Natural killer cell (primary cell): ENCODE measurements at regions not wholly inside any gene's neighbourhood (a gene's known extent, or its start where the extent isn't known, plus 50 kb on each side); places are given as distances from the start of the nearest gene placed in this dataset.

Experiments used
- ATAC-seq, 3 donors: fragments of 150-1000 bp in 2 of 3; fragments of 200-7000 bp in 1 of 3; cut with Tn5 transposase; 1 replicate in 1 of 3; 2 replicates in 2 of 3; pipeline ENCODE4 v1.10.0; 2021; ENCODE audit warnings: mild to moderate bottlenecking in 2 of 3, moderate library complexity in 2 of 3
- DNase-seq, 2 donors: peaks; one replicate each; pipeline versions ENCODE4 v3.0.0 to v3.0.0-alpha.2; 2013 to 2021; ENCODE audit warnings: mixed read lengths in 1 of 2
- H3K27ac ChIP-seq: one replicate; pipeline ENCODE4 v1.5.1; 2013; ENCODE audit warnings: mild to moderate bottlenecking, low read length
- H3K27me3 ChIP-seq: one replicate; pipeline ENCODE4 v1.6.1; 2013; ENCODE audit warnings: low read length; ENCODE audit not compliant: control insufficient read depth, insufficient read depth
- H3K36me3 ChIP-seq: one replicate; pipeline ENCODE4 v1.6.1; 2013; ENCODE audit warnings: low read length; ENCODE audit not compliant: control insufficient read depth, insufficient read depth
- H3K4me1 ChIP-seq: one replicate; pipeline ENCODE4 v1.6.1; 2013; ENCODE audit warnings: low read length; ENCODE audit not compliant: control insufficient read depth, insufficient read depth
- H3K4me3 ChIP-seq: one replicate; pipeline ENCODE4 v1.5.1; 2013; ENCODE audit warnings: low read length
- H3K9me3 ChIP-seq: one replicate; pipeline ENCODE4 v1.6.1; 2013; ENCODE audit warnings: low read length; ENCODE audit not compliant: control insufficient read depth, insufficient read depth
- H3K27ac Mint-ChIP-seq, 2 donors: one replicate each; pipeline ENCODE4 v1.8.0; 2022; ENCODE audit warnings: mild to moderate bottlenecking in 2 of 2, mixed read lengths in 2 of 2, moderate library complexity in 1 of 2
- H3K27me3 Mint-ChIP-seq, 2 donors: one replicate each; pipeline ENCODE4 v1.8.0; 2022; ENCODE audit warnings: low read depth in 2 of 2, mixed read lengths in 2 of 2
- H3K36me3 Mint-ChIP-seq: one replicate; pipeline ENCODE4 v1.8.0; 2022; ENCODE audit warnings: mixed read lengths
- H3K4me1 Mint-ChIP-seq, 2 donors: one replicate each; pipeline ENCODE4 v1.8.0; 2022; ENCODE audit warnings: mixed read lengths in 2 of 2
- H3K4me3 Mint-ChIP-seq: one replicate; pipeline ENCODE4 v1.8.0; 2022; ENCODE audit warnings: mild to moderate bottlenecking, moderate library complexity, mixed read lengths
- H3K9me3 Mint-ChIP-seq, 2 donors: one replicate each; pipeline ENCODE4 v1.8.0; 2022; ENCODE audit warnings: mixed read lengths in 2 of 2
- WGBS: methylation state at CpG from one replicate; pipeline ENCODE4 v1.1.7; 2013; ENCODE audit warnings: missing lambda C conversion rate; ENCODE audit not compliant: insufficient coverage; 5-methylcytosine and 5-hydroxymethylcytosine counted together
- intact Hi-C: fragments of 100-400 bp; cut with micrococcal nuclease; formaldehyde crosslinking; loops from one replicate; pipeline ENCODE4 v1.14.2; 2022
- TF ChIP-seq, protein P1 (sequence below): fragments of 200-600 bp; IDR thresholded peaks from one replicate; pipeline ENCODE4 v1.8.0; 2022; ENCODE audit warnings: antibody characterized with exemption

DNA sequence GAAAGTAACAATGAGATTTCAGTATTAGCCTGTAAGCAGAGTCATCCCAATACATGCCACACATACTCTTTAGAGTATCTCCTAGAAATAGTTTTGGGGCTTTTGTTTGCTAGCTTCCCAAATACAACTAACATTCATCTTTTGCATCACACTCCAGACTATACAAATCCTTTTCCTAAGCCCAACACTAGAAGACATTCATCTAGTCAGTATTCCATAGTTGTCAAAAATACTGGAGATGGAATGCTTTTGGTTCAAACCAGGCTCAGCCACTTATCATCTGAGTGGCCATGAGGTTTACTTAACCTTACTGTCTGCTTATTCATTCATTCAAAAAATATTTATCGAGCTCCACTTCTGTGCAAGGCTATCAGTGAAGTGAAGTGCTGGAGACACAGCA is 205.1 kb upstream of the SGCD start:
- Mint-ChIP-seq H3K4me3 (no peak overlapping the region), H3K27me3 (peaks cover 0 to 3% of the 10 kb centered on the region in 2 donors), H3K36me3 (no peaks in the 10 kb centered on the region), H3K27ac (no peak overlapping the region), H3K9me3 (no peaks in the 10 kb centered on the region), H3K4me1 (peaks cover 0 to 4% of the 10 kb centered on the region in 2 donors)
- 80% methylated on average over 1 of the region's 1 CpG for WGBS
- DNase-seq (no peak), ATAC-seq (no peak)
- Histone ChIP-seq H3K36me3 (no peaks in the 10 kb centered on the region), H3K9me3 (no peaks in the 10 kb centered on the region), H3K4me1 (no peaks in the 10 kb centered on the region), H3K27ac (no peak overlapping the region), H3K4me3 (no peak overlapping the region), H3K27me3 (no peaks in the 10 kb centered on the region)
- intact Hi-C loops, result no loop called here
- TF ChIP-seq, protein P1, sequence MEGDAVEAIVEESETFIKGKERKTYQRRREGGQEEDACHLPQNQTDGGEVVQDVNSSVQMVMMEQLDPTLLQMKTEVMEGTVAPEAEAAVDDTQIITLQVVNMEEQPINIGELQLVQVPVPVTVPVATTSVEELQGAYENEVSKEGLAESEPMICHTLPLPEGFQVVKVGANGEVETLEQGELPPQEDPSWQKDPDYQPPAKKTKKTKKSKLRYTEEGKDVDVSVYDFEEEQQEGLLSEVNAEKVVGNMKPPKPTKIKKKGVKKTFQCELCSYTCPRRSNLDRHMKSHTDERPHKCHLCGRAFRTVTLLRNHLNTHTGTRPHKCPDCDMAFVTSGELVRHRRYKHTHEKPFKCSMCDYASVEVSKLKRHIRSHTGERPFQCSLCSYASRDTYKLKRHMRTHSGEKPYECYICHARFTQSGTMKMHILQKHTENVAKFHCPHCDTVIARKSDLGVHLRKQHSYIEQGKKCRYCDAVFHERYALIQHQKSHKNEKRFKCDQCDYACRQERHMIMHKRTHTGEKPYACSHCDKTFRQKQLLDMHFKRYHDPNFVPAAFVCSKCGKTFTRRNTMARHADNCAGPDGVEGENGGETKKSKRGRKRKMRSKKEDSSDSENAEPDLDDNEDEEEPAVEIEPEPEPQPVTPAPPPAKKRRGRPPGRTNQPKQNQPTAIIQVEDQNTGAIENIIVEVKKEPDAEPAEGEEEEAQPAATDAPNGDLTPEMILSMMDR, result no peak

DNA sequence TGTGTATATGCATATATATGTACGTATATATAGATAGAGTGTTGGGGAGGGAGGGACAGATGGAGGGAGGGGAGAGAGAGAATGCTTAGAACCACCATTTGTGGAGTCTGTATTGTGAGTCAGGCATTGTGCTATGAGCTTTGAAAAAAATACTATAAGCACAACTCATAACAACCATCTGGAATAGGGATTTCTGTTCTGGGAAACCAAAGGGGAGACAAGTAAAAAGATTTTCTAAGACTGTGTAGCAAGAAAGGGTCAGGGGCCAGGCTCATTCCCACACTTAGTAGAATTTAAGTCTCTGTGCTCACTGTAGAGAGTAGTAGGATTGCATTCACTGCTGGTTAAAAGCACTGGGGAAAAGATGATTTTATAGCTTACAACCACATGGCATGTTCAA is 202.3 kb upstream of the SGCD start:
- Histone ChIP-seq H3K27me3 (no peaks in the 10 kb centered on the region), H3K27ac (no peak overlapping the region), H3K4me1 (no peaks in the 10 kb centered on the region), H3K4me3 (no peak overlapping the region), H3K36me3 (no peaks in the 10 kb centered on the region), H3K9me3 (no peaks in the 10 kb centered on the region)
- no peak overlapping the region for H3K4me3 Mint-ChIP-seq
- H3K27ac Mint-ChIP-seq, result no peak overlapping the region
- H3K27me3 Mint-ChIP-seq, result no peaks in the 10 kb centered on the region
- no peak for DNase-seq
- no peak for ATAC-seq
- no peaks in the 10 kb centered on the region for H3K36me3 Mint-ChIP-seq
- TF ChIP-seq, protein P1, result no peak
- intact Hi-C loops, result no loop called here
- H3K9me3 Mint-ChIP-seq, result no peaks in the 10 kb centered on the region
- WGBS, result 90% methylated on average over 1 of the region's 1 CpG
- H3K4me1 Mint-ChIP-seq, result peaks cover 0 to under 1% of the 10 kb centered on the region in 2 donors

DNA sequence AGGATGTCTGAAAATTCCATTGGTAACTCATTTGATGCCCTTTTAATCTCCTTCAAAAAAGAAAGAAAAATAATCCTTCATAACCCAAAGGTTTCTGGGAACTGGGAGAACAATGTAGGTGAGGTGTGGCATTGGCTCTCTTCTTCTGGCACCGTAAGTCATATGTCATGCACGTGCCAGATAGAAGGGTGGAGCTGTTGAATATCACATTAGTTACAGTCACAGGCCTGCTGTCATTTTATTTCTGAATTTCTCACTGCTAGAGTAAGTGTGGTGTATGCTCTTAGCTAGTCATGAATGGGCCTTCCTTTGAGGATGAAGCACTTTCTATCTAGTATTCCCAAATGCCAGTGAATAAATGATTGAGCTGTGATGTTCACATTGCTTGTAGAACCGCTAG is 201.8 kb upstream of the SGCD start:
- no peaks in the 10 kb centered on the region for H3K9me3 ChIP-seq
- intact Hi-C loops, result no loop called here
- no peaks in the 10 kb centered on the region for H3K27me3 Mint-ChIP-seq
- no peak overlapping the region for H3K27ac ChIP-seq
- no peak overlapping the region for H3K4me3 ChIP-seq
- no peak overlapping the region for H3K27ac Mint-ChIP-seq
- TF ChIP-seq, protein P1, result no peak
- ATAC-seq (no peak), DNase-seq (no peak)
- H3K4me3 Mint-ChIP-seq, result no peak overlapping the region
- H3K4me1 ChIP-seq, result no peaks in the 10 kb centered on the region
- no peaks in the 10 kb centered on the region for H3K9me3 Mint-ChIP-seq
- no peaks in the 10 kb centered on the region for H3K4me1 Mint-ChIP-seq
- H3K36me3 ChIP-seq, result no peaks in the 10 kb centered on the region
- no peaks in the 10 kb centered on the region for H3K27me3 ChIP-seq
- H3K36me3 Mint-ChIP-seq, result no peaks in the 10 kb centered on the region
- 76% methylated on average over 2 of the region's 3 CpGs for WGBS

DNA sequence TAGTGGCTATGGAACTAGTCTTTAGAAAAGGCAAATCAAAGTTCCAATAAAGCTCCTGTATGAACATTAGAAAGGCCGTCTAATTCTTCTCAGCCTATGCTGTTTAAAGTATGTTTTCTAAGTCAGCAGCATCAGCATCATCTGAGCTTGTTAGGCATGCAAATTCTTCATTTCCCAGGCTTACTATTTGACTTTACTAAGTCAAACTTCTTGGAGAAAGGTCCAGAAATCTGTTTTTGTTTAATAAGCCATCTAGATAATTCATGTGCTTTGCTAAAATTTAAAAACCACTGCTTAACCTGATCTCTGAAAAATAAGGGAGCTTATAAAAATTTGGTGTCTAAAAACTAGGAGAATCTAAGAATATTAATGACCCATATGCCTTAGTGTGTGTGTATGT is 200.2 kb upstream of the SGCD start:
- no peaks in the 10 kb centered on the region for H3K4me1 ChIP-seq
- Mint-ChIP-seq H3K9me3 (no peaks in the 10 kb centered on the region), H3K4me3 (no peak overlapping the region), H3K27ac (no peak overlapping the region), H3K36me3 (no peaks in the 10 kb centered on the region), H3K4me1 (no peaks in the 10 kb centered on the region), H3K27me3 (no peaks in the 10 kb centered on the region)
- no peaks in the 10 kb centered on the region for H3K27me3 ChIP-seq
- no peaks in the 10 kb centered on the region for H3K36me3 ChIP-seq
- intact Hi-C loops, result no loop called here
- ATAC-seq, result no peak
- TF ChIP-seq, protein P1, result no peak
- no peak overlapping the region for H3K27ac ChIP-seq
- no peaks in the 10 kb centered on the region for H3K9me3 ChIP-seq
- H3K4me3 ChIP-seq, result no peak overlapping the region
- DNase-seq, result no peak
- WGBS, result 90% methylated on average over 1 of the region's 1 CpG
